GM21367 (cell line): ENCODE measurements at regions not wholly inside any gene's neighbourhood (a gene's known extent, or its start where the extent isn't known, plus 50 kb on each side); places are given as distances from the start of the nearest gene placed in this dataset.
"Not testable (repeated sequence)": the region's sequence is repeated elsewhere in the genome, so short reads cannot be mapped to it uniquely, and the experiment has no call there.

Source experiments
- ATAC-seq: cut with Tn5 transposase; IDR thresholded peaks from one replicate; pipeline ENCODE4 v1.9.1; 2021; ENCODE audit not compliant: unreplicated experiment

DNA sequence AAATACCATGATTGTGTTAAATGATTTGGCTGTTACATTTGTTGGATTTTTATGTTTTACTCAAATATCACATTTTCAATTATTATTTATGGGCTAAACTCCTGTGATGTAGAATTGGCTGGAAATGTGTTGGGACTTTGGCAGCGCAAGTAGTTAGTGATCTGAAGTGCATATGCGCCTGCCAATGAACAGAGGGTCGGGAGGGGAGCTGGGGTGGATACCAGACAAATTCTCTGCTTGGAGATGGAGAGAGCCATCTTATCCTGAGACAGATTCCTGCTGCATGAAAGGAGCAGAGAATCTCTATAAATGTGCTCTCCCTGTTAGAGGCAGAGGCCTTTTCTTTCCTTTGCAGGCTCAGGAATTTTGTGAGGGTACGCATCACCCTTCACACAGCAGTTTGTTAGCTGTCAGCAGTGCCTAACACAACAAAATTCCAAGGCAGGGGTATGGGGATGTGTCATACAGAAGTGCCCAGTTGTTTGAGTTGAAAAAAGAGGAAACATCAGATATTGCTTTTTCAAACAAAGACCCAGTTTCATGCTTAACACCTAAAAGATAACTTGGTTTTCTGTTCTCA is 489.1 kb downstream of the CSNK1G3 start:
- no peak for ATAC-seq

DNA sequence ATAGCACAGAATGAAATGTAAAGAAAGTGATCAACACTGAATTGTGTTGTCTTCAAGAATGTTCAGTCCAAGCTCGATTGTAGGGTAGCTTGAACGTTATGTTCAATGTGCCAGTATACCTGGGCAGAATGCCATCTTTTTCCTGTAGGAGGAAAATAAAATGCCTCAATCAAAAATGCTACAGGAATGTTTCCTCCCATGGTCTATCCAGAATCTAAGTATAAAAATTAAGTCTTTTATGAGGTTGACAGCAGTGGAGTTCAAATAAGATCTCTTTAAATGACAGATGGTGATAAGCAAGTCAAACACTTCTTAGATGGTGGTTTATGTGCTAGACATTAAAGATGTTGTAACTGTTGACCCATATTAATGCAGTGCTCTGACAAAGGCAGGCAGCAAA is 488.6 kb downstream of the CSNK1G3 start:
- ATAC-seq = no peak

DNA sequence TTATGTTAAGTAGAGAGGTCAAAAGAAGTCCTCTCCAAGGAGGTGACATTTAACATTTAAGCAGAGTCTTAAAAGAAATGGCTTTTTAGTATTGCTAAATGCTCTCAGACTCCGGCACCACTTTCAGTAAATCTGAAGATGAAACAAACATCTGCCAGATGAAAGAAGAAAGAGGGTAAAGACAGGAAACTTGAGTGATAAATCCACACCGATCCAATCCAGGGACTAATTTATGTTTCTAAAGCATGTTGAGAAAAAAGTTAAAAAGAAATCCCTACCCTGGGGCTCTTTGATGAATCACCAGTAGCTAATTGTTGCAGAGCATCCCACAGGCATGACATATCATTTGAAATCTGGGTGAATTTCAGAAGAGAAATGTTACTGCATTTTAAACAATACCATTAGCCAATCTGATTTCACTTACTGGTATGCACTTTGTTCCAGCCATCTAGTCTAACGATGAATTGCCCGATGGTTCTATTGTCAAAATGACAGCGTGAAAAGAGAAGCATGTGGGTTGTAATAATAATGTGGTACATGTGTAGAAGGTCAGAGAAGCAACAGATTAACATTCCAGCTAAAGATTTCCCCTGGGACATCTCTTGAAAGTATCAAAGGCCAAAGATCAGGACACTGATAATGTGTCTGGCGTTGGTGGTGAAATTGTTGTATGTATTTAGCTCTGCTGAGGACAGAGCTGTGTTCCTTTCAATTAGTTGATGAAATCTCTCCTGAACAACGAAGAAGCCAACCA is 485.7 kb downstream of the CSNK1G3 start:
- no peak for ATAC-seq

DNA sequence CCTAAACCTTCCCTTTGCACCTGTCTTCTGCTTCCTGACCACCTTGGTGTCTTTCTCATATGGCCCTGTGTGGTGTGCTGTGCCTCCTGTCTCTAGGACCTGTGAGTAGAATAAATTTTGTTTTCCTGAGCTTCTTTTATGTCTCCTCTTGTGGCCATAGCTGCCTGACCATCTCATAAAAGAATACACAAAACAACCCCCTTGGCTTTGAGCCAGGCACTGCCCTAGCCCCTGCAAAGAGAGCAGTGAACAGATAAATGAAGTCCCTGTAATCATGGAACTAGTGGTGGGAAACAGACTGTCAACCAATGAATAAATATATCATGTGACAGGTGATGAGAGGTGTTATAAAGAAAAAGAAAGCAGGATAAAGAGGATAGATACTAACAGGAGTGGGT is 485.1 kb downstream of the CSNK1G3 start:
- ATAC-seq = no peak

DNA sequence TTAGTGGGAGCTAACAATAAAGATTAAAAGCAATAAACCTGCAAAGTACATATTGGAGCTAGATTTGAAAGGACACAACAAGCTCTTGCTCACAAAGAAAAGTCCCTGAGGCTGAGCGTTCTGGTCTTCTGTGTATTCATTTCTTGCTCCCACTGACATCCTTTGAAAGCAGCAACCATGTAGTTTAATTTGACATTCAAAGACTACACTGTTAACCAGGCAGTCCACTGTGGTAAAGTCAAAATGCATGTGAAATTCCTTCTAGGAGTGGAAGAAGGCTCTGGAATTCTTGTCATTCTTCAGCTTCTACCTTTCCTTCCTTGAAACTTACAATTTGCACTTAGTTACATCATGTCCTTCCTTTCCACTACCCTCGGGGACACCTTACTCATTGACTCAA is 480.7 kb downstream of the CSNK1G3 start:
- ATAC-seq = no peak

DNA sequence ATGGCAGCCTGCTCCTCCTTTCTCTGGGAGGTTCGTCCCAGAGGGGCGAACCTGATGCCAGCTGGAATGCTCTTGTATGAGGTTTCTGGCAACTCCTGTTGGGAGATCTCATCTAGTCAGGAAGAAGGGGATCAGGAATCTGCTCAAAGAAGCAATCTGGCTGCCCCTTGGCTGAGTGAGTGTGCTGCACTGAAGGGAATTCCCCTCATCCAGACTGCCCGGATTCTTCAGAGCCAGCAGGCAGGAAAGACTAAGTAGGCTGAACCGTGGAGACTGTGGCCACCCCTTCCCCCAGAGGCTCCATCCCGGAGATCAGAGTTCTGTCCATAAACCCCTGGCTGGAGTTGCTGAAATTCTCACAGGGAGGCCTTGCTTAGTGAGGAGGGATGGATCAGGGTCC is 476.0 kb downstream of the CSNK1G3 start:
- ATAC-seq = no peak

DNA sequence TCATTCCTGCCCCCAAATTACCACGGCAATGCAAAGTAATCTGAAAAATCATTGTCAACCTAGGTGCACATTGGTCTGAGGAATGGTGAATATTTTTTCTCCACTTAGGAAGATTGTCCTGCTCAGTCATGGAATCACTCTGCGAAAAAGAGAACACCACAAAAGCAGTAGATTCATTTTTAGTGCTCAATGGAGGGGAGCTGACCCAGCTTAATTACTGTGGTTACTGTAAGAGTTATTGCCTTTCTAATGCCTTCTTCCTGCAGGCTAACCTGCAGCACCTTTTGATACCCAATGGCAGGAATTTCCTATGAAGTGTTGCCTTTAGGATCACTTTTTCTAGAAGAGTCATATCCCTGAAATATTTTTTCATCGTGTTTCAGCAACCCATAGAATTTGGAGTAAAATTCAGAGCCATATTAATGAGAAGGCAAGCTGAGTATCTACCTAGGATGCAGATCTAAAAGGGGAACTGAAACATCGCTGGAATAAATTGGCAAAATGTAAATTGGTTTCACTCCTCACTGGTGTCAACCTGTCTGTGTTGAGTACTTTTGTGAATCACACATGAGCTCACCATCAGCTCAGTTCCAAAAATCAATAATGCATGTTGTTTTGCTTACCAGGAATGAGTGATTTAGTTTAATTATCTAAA is 464.5 kb downstream of the CSNK1G3 start:
- peak; percentile 85 for ATAC-seq

DNA sequence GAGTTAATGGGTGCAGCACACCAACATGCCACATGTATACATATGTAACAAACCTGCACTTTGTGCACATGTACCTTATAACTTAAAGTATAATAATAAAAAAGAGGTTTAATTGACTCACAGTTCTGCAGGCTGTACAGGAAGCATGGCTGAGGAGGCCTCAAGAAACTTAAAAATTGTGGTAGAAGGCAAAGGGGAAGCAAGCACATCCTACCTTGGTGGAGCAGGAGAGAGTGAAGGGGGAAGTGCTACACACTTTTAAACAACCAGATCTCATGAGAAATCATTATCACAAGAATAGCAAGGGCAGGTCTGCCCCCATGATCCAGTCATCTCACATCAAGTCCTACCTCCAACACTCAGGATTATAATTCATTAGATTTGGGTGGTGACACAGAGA is 463.5 kb downstream of the CSNK1G3 start:
- not testable (repeated sequence) for ATAC-seq

DNA sequence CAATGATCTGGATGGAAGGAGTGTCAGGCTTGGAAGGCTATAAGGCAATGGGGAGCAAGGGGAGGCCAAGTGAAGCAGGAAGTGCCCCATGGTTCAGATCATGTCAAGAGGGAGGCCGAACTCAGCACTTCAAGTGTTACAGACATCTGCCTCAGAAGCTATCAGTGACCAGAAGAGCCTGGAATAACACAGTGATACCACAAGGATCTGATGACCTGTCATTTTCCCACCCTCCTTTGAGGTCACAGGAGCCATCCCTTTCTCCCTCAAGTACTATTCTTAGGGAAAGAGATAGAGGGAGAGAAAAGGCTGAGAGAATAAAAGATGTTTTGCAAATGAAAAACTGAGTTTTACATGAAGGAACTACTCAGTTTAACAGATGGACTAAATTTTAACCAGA is 454.8 kb downstream of the CSNK1G3 start:
- ATAC-seq = no peak

DNA sequence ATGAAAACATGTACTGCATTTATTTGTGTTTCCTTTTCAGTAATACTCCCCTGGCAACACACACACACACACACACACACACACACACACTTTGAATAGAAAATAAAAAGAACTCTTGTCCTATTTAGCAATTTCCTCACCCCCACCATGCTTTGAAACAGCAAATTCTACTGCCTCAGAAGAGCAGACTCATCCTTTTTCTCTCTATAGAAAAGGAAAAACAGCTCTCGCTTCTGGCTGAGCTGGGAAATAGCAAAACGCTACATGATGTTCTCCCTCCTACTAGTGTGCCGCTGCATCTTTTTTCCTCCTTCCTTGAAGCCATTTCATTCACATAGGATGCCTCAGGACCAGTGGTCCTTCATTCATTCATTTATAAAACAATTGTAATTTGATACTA is 453.6 kb downstream of the CSNK1G3 start:
- ATAC-seq = no peak

DNA sequence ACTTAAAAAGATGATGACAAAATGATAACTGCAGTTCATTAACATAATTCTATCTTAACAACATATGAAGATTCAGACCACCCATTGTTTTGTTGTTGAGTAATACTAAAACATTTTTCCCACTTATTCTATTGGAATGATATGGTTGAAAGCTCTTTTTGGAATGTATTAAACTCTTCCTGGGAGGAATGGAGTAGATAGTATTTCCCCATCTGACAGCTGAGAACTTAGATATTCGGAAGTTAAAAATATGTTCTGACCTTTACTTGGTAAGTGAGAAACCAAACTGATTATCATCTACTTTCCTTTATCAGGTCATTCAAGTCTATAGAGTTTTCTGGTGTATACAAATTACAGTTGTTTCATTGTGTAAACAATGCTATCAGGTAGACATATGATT is 452.9 kb downstream of the CSNK1G3 start:
- ATAC-seq = no peak

DNA sequence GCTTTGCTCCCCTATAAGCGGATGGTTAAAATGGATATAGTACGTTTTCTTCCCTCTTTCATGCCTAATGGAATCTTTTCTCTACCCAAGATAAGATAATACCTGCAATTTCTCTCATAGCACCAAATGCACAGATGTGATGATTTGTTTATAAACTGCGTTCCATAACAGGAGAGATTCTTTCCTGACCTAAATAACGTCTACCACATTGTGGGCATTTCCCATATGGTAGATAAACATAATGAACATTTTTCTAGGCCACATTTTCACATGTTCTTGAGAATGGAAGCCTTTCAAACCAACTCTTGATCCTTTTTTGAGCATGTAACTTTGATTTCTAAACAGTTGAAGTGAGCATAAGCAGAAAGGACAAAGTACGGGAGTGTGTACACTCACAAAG is 448.5 kb downstream of the CSNK1G3 start:
- no peak for ATAC-seq

DNA sequence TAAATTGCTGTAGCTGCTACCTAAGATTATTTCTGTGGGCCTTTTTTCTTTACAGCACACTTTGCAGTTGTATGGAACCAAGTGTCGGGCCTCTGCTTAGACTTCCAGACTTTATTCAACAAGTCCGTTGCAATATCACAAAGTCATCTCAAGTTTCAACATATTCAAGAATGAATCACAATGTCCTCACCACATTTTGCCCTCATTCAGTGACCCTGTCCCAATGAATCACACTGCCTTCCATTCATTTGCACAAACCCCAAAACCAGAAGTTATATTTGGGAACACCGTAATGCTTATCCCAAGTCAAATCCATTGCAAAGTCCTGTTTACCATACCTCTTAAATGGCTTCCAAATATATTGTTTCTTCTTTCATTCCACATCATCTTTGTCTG is 439.6 kb downstream of the CSNK1G3 start:
- no peak for ATAC-seq

DNA sequence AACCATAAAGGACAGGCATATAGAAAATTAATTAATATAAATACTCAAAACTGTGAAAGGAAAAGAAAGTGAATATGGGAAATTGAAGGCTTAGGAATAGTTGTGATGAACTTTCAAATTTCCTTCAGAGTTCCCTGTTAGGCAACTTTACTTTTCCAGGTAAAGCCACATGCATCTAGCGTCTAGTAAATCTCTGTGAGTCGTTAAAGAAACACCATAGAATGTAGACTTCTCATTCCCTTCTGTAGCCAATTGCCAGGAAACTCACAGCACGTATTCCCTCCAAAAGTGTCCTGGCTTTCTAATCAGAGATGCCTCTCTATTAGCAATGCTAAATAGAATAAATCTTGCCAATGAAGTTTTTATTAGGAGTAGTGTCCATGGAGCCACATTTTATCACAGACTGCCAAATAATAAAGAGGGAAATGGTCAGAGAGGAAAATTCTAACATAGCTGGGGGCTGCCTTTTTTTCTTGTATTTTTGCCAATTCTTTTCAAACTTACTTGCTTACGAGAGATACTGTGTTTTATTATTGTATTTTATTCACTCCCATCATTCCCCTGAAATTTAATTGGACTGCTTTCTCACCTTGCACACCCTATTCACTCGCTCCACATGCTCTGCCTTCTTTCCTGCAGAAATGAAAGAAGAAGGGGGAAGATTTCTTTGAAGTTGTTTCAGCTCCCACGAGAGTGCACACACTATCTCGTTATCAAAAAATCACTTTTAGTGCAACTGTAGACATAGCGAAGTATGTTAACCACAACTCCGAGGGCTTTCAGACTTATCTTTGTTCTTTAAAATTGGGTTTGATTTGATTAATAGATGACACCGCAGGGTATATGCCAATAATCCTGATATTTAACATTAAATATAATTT is 439.0 kb downstream of the CSNK1G3 start:
- ATAC-seq = no peak

DNA sequence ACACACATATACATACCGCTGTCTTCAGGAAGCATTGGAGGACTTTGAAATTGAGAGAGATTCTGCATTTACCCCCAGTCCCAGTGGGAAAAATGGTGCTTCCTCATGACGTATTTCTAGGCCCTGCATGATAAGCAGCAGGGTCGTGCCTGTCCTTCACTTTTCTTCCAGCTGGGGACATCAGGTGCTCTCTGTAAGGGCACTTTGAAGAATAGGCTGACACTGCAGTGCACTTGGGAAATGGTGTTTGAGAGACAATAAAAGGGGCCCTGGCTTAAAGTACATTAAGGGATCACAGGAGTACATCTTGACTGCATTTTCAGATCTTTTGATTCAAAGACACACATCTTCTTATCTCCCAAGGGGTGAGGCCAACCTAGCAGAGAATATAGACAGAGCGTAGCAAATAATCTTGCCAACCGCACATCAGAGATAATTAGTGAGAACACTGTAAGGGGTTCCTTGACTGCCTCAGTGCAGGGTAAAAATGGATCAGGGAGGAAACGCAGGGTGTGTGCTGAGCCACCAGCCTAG is 437.9 kb downstream of the CSNK1G3 start:
- no peak for ATAC-seq

DNA sequence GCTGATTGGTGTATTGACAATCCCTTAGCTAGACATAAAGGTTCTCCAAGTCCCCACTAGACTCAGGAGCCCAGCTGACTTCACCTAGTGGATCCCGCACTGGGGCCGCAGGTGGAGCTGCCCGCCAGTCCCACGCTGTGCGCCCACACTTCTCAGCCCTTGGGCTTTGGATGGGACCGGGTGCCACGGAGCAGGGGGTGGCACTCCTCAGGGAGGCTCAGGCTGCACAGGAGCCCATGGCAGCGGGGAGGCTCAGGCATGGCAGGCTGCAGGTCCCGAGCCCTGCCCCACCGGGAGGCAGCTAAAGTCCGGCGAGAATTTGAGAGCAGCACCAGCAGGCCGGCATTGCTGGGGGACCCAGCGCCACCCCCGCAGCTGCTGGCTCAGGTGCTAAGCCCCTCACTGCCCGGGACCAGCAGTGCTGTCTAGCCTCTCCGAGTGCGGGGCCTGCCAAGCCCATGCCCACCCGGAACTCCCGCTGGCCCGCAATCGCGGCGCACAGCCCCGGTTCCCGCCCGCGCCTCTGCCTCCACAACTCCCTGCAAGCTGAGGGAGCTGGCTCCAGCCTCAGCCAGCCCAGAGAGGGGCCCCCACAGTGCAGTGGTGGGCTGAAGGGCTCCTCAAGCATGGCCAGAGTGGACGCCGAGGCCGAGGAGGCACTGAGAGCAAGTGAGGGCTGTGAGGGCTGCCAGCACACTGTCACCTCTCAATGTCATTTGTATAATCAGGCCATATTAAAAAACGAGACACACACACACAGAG is 437.2 kb downstream of the CSNK1G3 start:
- no peak for ATAC-seq

DNA sequence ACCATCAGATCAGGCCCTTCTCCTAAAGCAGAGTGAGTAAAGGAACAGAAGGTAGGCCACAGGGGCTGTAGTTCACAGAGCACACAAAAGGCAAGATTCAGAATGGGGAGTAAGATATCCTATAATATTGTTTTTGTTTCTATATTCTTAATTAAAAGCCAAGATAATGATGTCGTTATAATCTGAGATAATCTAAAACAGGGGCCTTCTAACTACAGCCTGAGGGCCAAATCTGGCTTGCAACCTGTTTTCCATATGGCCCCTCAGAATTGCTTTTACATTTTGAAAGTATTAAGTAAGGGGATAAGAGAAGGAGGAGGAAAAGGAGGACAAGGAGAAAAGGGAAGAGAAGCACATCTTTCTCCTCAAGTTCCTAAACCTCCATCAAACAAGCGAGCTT is 435.8 kb downstream of the CSNK1G3 start:
- ATAC-seq = no peak

DNA sequence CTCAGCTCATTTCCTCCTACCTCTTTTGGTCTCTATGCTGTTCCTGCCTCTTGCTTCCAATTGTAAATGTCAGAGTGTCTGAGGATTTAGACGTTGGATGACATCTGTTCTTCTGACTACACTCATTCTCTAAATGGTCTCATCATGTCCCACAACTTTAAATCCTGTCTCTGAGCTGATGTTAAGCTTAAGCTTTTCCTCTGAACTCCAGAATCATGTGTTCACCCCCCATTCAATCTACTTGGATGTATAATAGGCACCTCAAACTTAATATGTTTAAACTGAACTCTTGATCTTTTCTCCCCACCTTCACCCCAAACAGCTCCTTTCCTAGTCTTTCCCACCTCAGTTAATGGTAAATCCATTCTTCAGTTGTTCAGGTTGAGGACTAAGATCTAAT is 433.6 kb downstream of the CSNK1G3 start:
- ATAC-seq = no peak

DNA sequence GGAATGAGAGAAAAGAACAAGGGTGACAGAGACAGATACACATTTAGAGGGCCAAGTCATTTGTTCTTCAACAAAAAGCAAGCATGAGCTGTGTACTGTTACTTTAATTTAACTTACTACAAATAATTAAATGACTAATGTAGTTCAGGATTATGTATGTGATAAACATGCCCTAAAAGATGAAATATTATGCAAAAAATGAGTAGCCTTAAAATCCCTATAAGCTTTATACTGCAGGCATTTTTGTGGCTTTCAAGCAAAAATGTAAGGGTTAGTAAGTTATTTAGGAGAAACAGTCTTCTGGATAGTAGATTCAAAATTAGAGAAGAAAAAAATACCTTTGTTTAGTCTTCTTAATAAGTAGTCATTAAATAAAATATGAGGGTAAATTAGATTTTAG is 431.2 kb downstream of the CSNK1G3 start:
- ATAC-seq = no peak

DNA sequence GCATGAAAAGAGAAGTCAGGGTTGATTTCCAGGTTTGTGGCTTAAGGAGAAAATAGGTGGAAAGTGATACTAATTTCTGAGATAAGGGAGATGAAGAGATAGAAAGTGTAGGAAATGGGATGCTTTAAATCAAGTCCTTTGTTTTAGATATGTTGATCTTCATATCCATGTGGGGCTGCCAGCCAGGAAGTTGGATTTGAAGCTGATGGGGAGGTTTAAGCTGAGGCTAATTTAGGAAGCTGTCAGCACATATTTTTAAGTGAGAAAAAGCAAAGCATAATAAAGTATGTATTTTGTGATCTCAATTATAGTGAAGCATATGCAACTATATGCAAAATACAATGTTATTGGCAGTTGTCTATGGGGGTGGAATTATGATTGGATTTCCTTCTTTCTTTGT is 428.4 kb downstream of the CSNK1G3 start:
- no peak for ATAC-seq

DNA sequence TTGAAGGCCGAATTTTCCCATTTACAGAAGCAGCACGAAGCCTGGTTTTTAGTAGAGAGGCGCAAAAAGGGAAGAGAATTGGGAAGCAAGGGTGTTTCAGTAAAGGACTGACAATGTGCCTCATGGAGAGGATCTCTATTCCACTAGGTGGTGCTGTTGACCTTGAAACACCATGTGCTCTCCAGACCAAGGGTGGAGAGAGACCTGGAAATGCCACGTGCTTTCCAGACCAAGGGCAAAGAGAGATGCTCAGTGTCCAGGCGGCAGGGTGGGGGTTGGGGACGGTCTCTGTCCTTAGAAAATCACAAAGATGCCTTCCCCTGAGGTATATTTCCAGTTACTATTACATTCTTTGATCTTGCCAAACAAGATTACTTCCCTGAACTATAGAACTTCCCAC is 425.3 kb downstream of the CSNK1G3 start:
- ATAC-seq = no peak
